Fibroblast of mammary gland (primary cell): ENCODE measurements at regions not wholly inside any gene's neighbourhood (a gene's known extent, or its start where the extent isn't known, plus 50 kb on each side); places are given as distances from the start of the nearest gene placed in this dataset.

Source experiments
- DNase-seq: peaks from one replicate; pipeline ENCODE4 v3.0.0-alpha.2; 2010; ENCODE audit warnings: low read depth
- H3K4me3 ChIP-seq: 2 replicates; pipeline ENCODE4 v1.5.1; 2011; ENCODE audit warnings: low read depth, mild to moderate bottlenecking, low read length, moderate library complexity; ENCODE audit not compliant: control insufficient read depth
- CTCF ChIP-seq: conservative IDR thresholded peaks from 2 replicates; pipeline ENCODE4 v1.5.1; 2011; ENCODE audit warnings: low read depth, low read length, inconsistent platforms; ENCODE audit not compliant: control insufficient read depth, insufficient read depth

DNA sequence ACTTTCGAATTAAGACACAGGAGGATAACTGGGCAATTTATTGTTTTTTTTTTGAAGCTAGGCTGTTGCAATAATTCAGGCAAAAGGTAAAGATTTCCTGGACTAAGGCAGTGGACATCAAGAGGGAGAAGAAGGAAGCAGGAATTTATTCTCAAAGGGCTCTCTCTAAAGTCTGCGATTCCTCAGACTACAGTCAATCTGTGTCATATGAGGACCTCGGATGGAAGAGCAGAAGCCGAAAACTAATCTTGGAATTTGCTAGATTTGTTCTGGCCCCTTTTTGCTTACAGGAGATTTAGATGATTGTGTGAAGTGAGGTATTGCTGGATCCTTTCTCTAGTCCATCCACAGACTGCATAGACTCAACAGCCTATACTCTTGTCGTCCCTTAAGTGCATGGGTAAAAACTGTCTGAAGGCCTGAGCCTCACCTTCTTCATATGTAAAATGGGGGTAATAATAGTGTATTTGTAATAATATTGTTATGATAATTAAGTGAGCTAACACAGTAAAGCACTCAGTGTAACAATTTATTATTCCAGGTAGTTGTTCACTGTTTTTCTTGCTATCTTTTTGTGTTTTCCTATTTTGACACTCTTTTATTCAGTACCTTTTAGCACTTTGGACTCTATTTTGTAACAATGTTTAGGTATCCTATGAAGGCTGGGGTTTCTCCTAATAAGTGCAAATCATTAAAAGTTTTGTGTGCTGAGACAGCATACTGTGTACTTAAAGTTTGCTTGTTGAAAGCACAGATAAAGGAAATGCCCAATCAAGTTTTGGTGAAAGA, 54.2 kb upstream of the NT5C1B start:
- DNase-seq: no peak
- TF ChIP-seq CTCF: no peak
- no peak overlapping the region for H3K4me3 ChIP-seq

DNA sequence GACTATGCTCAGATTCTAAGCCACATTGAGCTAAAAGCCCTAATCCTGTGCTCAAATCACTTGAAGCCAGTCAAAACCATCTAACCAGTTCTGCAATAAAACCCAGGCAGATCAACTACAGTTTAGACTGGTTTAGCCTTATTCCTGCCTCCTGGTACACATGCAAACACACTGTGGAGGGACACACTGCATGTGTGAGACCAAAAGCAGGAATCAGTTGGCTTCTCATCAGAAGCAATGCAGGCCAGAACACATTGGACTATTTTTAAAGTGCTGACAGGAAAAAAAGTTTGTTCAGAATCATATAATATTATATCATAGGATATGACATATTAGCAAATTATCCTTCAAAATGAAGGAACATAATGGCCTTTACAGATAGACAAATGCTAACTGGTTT, 52.5 kb upstream of the NT5C1B start:
- TF ChIP-seq CTCF: no peak
- no peak overlapping the region for H3K4me3 ChIP-seq
- no peak for DNase-seq

DNA sequence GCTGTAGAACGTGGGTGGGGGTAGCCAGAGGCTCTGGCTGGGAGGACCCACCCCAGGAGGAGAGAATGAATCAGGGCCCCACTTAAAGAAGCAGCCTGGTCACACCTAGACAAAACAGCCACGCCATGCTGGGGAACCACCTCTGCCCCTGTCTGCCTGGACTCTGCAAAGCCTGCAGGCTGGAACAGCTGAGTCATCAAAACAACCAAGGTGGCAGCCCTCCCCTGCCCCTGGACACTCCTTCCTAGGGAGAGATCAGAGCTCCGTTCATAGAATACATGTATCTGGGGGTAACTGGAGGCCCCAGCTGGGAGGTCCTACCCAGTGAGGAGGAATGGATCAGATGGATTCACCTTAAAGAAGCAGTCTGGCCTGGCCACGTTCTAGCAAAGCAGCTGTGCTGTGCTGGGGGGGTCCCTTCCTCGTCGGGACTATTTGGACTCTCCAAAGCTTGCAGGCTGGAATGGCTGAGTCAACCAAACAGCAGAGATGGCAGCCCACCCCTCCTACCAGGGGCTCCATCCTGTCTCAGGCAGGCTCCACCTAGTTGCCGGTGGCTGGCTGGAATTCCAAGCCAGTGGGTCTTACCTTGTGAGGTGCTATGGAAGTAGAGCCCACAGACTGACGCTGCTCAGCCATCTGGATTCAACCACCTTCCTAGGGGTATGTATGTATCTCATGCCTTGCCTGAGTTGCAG, 50.5 kb upstream of the NT5C1B start:
- no peak for TF ChIP-seq CTCF
- no peak overlapping the region for H3K4me3 ChIP-seq
- DNase-seq: no peak
